A204.1 (cell line): ENCODE measurements at regions not wholly inside any gene's neighbourhood (a gene's known extent, or its start where the extent isn't known, plus 50 kb on each side); places are given as distances from the start of the nearest gene placed in this dataset.

Experiments
- FAIRE-seq: peaks from 2 replicates; lab custom pipeline; 2012; peaks lifted over from hg19 to GRCh38; lab: Jason Lieb, UNC

DNA sequence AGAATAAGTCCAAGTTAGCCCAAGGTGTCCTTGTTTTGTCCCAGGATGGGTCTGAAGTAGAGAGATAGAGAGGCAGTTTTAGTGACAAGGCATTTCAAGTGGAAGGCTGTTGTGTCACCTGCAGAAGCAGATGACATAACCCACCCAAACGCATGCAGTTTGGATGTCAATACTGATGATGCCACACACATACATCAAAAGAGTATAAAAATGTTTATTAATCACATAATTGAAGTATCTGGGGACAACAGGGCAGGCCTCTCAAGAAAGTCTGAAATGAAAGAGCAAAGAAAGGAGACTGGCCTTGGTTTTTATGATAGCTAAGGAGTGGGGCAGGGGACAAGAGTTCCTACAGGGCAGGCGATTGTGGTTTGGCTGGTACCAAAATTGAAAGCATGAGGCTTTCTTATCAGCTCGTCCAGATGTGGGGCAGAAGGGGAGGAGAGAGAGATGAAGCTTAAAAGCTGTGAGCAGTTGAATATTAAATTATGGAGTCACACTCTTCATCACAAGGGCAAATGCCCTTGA, 78.4 kb upstream of the TSPAN8 start:
- FAIRE-seq: no peak

DNA sequence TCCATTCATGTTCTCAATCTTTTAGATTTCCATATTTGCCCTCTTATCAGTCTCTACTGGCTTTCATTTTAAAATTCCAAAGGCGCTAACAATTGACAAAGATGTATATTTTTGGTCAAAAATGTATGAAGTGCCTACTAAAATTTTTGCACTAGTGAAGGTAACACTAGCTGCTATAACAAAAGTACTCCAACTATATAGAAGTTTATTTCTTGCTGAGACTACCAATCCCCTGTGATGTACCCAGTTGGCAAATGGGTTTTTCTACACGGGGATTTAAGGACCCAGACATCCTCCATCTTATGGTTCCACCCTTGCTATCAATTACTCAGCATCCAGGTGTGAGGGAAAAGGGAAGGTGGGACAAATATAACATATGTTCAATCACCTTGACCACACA, 75.3 kb upstream of the TSPAN8 start:
- FAIRE-seq: no peak

DNA sequence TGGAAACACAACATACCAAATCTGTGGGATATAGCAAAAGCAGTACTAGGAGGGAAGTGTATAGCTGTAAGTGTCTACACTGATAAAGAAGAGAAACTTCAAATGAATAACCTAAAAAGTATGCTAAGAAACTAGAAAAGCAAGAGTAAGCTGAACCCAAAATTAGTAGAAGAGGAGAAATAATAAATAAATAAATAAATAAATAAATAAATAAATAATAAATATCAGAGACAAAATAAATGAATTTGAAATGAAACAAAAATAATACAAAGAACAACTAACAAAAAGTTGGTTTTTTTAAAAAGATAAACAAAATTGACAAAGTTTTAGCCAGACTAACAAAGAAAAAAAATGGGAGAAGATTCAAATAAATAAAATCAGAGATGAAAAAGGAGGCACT, 72.7 kb upstream of the TSPAN8 start:
- peak; percentile 60 for FAIRE-seq

DNA sequence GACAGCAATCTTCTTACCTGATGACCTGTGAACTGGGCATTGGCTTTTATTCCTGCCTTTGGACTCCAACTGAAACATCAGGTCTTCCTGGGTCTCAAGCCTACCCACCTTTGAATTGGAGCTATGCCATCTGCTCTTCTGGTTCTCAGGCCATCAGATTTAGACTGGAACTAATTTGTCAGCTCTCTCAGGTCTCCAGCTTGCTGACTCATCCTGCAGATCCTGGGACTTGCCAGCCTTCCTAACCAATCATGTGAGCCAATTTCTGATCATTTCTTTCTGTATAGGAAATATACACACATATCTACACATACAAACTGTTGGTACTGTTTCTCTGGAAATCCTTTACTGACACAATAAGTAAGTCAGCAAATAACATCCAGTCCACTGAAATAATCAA, 65.3 kb upstream of the TSPAN8 start:
- FAIRE-seq: no peak

DNA sequence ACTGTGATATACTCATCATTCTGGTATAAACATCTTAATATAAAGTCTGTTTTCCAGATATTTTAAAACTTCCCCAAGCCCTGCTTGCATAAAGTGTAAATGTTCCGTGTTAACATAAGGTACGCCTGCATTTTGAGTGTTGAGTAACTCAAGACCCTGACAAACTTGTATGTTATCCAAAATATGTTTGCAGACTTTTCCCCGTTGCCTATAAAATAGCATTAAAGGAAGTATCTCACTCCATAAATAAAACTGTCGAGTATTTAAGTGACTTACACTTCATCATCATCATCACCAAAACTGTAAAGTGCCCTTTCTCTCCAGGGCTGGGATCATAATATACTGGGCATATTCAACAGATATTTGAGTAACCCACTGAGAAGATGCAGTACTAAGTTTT, 64.6 kb upstream of the TSPAN8 start:
- FAIRE-seq: no peak

DNA sequence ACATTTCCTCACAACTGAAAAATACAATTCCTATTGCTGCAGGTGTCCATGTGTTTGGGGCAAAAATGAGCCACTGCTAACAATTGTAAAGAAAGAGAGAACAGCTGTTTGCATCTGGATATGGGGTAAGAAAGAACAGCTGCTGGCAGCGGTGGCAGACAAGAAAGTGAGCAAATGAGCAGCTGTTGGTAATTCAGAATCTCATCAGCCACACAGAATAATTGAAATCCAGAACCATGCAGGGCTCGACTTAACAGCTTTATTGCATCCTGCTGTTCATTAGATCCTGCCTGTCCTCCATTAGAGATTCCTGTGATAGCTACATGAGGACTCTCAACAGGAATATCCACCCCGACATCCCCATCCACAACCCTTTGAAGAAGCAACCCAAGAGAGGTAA, 62.5 kb upstream of the TSPAN8 start:
- no peak for FAIRE-seq

DNA sequence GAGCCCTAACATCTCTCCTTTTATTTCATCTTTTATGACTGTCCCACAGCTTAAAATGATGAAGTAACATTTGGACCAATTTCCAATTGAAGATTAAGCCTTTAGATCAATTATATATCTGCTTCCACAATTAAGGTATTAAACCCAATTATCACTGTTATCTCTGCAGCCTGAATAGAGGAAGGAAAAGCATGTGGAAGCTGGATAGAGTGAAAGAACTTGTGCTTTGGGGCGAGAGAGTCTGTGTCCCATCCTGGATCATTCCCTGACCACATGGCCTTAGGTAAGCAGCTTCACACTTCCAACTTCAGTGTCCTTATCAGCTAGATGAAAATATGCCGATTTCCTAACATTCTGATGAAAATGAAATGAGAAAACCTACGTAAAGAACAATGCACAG, 61.4 kb upstream of the TSPAN8 start:
- FAIRE-seq: no peak

DNA sequence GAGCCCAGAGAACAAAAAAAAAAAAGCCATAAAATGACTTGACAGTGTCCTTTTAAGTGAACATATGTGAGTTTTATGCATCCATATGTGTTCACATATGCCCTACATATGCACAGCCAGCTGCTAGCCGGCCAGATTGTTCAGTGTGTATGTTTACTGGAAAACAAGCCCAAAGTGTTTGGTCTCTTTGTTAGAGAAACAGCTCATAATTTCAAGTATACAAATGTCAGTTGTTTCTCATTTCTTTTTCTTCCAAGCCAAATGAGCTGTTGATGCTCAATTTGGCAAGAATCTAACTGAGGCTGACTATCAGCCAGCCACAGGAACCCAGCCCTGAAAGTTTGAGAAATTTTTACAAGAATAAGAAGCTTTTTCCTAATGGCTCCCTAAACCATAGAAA, 60.8 kb upstream of the TSPAN8 start:
- FAIRE-seq: no peak

DNA sequence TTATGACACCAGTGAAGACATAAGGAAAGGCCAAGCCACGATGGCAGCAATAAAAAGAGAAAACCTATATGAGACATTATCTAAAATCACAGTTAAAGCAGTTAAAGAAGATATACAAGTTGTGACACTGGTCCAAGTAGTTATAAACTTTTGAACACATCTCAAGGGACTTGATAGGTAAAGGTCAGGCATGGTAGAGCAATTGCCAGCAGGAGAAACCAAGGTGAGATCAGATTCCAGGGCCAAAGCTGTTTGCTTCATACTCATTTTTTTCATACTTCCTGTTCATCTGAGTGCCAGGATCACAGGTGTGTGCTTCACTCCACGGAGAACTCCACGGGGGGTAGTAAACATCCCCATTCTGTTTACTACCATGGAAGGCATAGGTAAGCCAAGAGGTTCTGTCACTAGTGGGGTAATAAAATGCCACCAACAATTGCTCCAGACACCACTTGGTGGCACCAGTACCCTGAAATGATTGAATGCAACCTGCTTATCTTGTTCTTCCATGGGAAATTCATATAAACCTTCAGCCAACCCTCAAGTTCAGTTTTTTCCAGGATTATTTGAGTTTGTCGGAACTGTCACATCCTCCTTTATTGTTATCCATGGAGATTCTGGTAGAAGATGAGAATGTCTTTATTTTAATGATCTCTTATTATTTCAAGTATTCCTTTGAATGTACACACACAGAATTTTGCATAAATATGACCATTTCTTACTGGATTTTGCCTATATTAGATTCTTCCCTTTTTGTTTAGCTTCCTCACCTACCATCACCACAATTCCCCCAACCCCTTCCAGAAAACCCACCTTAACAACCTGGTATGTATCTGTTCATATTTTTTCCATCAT, 59.2 kb upstream of the TSPAN8 start:
- FAIRE-seq: no peak

DNA sequence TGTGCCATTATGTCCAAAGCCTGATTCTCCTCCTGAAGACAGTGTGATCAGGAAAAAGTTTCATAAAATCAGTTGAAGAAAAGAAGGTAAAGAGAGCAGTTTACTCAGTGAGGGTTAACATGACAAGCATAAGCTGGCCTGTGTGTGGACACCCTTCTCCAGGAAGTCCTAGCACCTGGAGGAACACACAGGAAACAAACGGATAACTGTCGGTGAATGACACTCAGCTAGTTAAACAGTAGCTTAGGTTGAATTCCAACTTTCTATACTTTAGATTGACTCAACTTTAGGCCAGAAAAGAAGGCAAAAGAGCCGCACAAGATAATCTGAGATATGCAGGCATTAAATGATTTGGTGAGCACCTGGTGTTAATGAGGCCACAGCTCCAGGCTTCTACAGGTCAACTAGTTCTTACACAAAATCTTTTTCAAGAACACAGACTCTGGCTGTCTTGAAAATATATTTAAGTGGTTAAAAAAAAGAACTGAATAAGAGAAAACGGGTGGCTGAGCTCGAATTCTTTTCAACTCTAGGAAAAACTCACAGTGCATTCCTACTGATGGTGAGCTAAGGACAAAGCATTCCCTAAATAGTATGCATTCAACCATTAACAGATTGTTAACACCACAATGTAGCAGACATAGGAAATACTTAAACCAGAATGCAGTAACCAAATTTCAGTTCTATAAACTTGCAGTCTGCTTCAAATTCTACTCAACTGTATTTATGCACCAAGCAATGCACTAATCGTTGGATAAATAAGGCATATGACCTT, 56.9 kb upstream of the TSPAN8 start:
- FAIRE-seq: no peak

DNA sequence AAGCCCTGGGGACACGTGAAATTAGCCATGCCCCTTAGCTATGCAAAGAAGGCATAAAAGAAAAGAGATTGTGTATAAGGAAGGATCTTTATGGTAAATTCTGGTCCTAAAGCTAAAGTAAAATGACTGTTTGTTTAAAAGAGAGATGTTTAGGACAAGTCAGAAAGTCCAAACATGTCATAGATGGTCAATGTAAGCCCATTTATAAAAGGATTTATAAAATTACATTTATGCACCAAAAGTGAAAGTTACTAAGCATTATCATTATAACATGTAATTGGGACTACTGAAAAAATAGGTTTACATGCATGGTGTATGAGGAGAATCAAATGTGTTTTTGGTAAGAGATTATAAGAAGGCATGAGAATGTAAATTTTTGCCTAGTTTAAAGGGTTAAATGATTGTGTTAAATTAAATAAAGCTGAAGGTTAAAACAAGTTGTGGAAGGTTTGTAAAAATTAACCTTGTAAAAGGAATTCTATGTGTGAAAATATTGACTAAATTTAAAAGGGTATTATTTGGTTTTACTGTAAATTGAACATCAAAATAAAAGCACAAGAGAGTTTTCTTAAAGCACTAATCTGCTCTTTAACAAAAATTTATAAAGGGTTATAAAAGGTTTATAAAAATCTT, 50.4 kb upstream of the TSPAN8 start:
- no peak for FAIRE-seq
